Thyroid gland (tissue), 4 donors: ENCODE measurements at regions not wholly inside any gene's neighbourhood (a gene's known extent, or its start where the extent isn't known, plus 50 kb on each side); places are given as distances from the start of the nearest gene placed in this dataset.

Source experiments
- CTCF ChIP-seq, 6 experiments: fragments of 200-600 bp in 3 of 6; fragments of 450-650 bp in 3 of 6; sonication (generic) in 3 of 6; IDR thresholded peaks; one replicate each; pipeline ENCODE4 v1.5.1; 2016 to 2019; ENCODE audit warnings: antibody characterized with exemption in 6 of 6, mild to moderate bottlenecking in 2 of 6, inconsistent platforms in 1 of 6, moderate library complexity in 1 of 6
- POLR2A ChIP-seq, 2 donors: fragments of 450-650 bp; IDR thresholded peaks; one replicate each; pipeline ENCODE4 v1.6.1; 2017; ENCODE audit warnings: antibody characterized with exemption in 2 of 2, mild to moderate bottlenecking in 2 of 2, moderate library complexity in 1 of 2

- TF ChIP-seq CTCF (IDR thresholded peaks at IDR 0.05), result no peak
- no peak for TF ChIP-seq POLR2A (IDR thresholded peaks at IDR 0.05)
Observed at GRCh38 chrX:8873102-8873501, 71.9 kb upstream of the FAM9A start.
